Activated CD4-positive, alpha-beta T cell treated with anti-CD3 and anti-CD28 coated beads for 36 hours (primary cell): ENCODE measurements at regions not wholly inside any gene's neighbourhood (a gene's known extent, or its start where the extent isn't known, plus 50 kb on each side); places are given as distances from the start of the nearest gene placed in this dataset.
"Not testable (repeated sequence)": the region's sequence is repeated elsewhere in the genome, so short reads cannot be mapped to it uniquely, and the experiment has no call there.

Source experiments
- ATAC-seq: fragments of 200-7000 bp; cut with Tn5 transposase; one replicate; pipeline ENCODE4 v1.10.0; 2021; ENCODE audit warnings: mild to moderate bottlenecking, moderate library complexity
- CTCF ChIA-PET: fragments of 350-600 bp; sonication (Branson Sonifier 250); formaldehyde crosslinking; loops from one replicate; lab custom pipeline; 2021; ENCODE audit warnings: antibody characterized with exemption; lab: Charles Lee
- POLR2A ChIA-PET: fragments of 350-600 bp; sonication (Branson Sonifier 250); formaldehyde crosslinking; loops from one replicate; lab custom pipeline; 2021; ENCODE audit warnings: antibody characterized with exemption, inconsistent platforms; lab: Charles Lee
- DNase-seq: peaks from one replicate; pipeline ENCODE4 v3.0.0-alpha.2; 2020
- H3K27ac Mint-ChIP-seq: one replicate; pipeline ENCODE4 v1.8.0; 2021; ENCODE audit warnings: mixed read lengths
- H3K27me3 Mint-ChIP-seq: one replicate; pipeline ENCODE4 v1.8.0; 2021; ENCODE audit warnings: mixed read lengths
- H3K36me3 Mint-ChIP-seq: one replicate; pipeline ENCODE4 v1.8.0; 2021; ENCODE audit warnings: low read depth, mixed read lengths
- H3K4me1 Mint-ChIP-seq: one replicate; pipeline ENCODE4 v1.8.0; 2021; ENCODE audit warnings: mixed read lengths
- H3K4me3 Mint-ChIP-seq: one replicate; pipeline ENCODE4 v1.8.0; 2021; ENCODE audit warnings: mild to moderate bottlenecking, moderate library complexity, mixed read lengths
- H3K9me3 Mint-ChIP-seq: one replicate; pipeline ENCODE4 v1.8.0; 2021; ENCODE audit warnings: low read depth, mixed read lengths
- intact Hi-C, 2 experiments: fragments of 100-400 bp; cut with DNase I in 1 of 2; cut with micrococcal nuclease in 1 of 2; formaldehyde crosslinking; loops; one replicate each; pipeline versions ENCODE4 v1.14.2 to v1.15.1; 2022 to 2024; cut with DNase I, micrococcal nuclease

DNA sequence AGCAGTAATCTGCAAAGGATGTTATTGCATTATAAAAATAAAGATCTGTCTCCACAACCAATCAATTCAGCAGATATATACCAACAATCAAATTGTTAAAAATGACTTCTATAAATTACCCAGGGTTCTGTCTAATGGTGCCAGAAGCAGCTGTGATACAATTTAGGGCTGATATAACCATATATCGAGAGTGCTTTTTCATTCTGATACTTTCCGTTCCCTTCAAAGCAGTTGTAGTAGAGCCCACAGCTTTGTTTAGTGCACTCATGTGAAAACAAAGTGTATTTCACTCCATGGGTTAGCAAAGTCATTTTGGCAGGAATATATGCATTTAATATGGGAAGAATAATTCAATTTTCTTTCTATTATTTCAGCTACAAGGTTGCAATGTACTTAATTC, 83.1 kb upstream of the CHCHD3 start:
- no peak overlapping the region for H3K4me3 Mint-ChIP-seq
- ATAC-seq (no peak), DNase-seq (no peak)
- ChIA-PET POLR2A (no interaction called here), CTCF (no interaction called here)
- no peak overlapping the region for H3K27ac Mint-ChIP-seq
- peaks cover 11% of the 10 kb centered on the region for H3K27me3 Mint-ChIP-seq
- H3K36me3 Mint-ChIP-seq, result no peaks in the 10 kb centered on the region
- no peaks in the 10 kb centered on the region for H3K4me1 Mint-ChIP-seq
- intact Hi-C loops, result no loop called here
- H3K9me3 Mint-ChIP-seq, result no peaks in the 10 kb centered on the region

DNA sequence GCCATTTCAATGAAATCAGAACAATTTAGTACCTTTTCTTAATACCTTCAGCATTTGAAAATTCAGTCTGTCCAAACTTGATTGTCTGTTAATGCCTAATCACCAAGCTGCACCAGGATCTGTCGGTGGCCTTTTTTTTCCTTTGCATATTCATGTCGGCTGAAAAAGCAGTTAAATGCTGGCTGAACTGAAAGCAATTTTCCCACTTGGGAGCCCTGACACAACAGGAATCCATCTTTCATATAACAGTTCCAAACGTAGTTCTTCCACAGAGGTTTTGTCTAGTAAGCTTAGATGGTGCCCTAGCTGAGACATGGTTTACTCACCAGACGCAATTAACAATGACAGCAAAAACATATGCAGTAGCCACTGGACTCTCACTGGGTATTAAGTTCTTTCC, 83.6 kb upstream of the CHCHD3 start:
- no peaks in the 10 kb centered on the region for H3K36me3 Mint-ChIP-seq
- ChIA-PET POLR2A (no interaction called here), CTCF (no interaction called here)
- intact Hi-C loops, result no loop called here
- no peak overlapping the region for H3K4me3 Mint-ChIP-seq
- no peak for ATAC-seq
- DNase-seq, result no peak
- H3K4me1 Mint-ChIP-seq, result no peaks in the 10 kb centered on the region
- no peaks in the 10 kb centered on the region for H3K9me3 Mint-ChIP-seq
- peaks cover 11% of the 10 kb centered on the region for H3K27me3 Mint-ChIP-seq
- H3K27ac Mint-ChIP-seq, result no peak overlapping the region

DNA sequence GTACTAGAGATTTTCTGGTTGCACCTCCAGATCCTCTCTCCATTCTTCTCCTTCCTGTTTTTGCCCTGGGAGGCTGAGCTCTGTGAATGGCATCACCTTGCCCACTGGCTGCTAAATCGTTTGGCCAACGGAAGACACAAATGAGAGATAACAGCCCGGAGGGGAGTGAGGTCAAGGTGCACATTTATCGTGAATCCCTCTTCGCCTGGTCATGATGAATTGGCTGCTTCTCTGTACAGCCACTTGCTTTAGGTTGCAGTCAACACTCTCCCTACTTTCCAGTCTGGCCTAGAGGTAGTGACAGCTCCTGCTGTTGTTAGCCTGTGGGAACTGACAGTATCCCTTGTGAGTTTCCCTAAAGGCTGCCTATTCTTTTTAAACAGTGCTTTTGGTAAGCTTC, 85.4 kb upstream of the CHCHD3 start:
- no peak overlapping the region for H3K4me3 Mint-ChIP-seq
- intact Hi-C loops, result no loop called here
- ATAC-seq (no peak), DNase-seq (no peak)
- peaks cover 11% of the 10 kb centered on the region for H3K27me3 Mint-ChIP-seq
- POLR2A ChIA-PET, result no interaction called here
- no peaks in the 10 kb centered on the region for H3K4me1 Mint-ChIP-seq
- no peaks in the 10 kb centered on the region for H3K36me3 Mint-ChIP-seq
- CTCF ChIA-PET, result interaction anchor here (0.6 kb wide), 1 partner anchor 647 kb away, joined by 3 read pairs; no protein-coding TSS in a partner anchor
- no peak overlapping the region for H3K27ac Mint-ChIP-seq
- H3K9me3 Mint-ChIP-seq, result no peaks in the 10 kb centered on the region

DNA sequence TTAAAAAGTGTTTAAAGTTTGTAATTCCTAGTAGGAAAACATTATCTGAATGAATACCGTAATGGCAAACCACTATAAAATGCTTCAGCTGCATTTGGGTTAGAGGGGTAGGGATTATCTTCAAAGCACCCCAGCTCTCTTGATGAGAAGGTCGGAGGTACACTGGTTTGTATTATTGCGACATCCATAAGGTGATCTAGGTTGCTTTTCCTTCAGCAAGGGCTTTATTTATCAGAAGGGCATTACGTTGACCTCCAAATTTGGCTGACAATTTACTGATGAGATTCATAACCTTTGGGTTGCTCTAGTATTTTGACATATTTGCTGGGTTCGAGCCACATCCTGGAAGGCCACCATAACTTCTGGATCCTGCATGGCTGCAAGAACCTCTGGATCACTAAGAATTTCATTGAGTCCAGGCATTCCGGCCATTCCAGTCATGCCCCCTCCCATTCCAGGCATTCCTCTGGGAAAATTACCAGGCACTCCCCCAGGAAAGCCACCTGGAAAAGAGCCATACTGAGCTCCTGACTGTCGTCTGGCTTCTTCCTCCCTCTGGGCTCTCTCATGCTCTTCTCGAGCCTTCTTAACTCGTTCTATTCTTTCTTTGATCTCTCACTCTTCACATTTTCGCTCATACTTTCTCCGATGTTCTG, 83.6 kb upstream of the EXOC4 start:
- CTCF ChIA-PET, intact Hi-C loops, H3K4me3 Mint-ChIP-seq, H3K4me1 Mint-ChIP-seq, H3K9me3 Mint-ChIP-seq, H3K27ac Mint-ChIP-seq, H3K36me3 Mint-ChIP-seq, ATAC-seq, POLR2A ChIA-PET, H3K27me3 Mint-ChIP-seq, DNase-seq: not testable (repeated sequence)

DNA sequence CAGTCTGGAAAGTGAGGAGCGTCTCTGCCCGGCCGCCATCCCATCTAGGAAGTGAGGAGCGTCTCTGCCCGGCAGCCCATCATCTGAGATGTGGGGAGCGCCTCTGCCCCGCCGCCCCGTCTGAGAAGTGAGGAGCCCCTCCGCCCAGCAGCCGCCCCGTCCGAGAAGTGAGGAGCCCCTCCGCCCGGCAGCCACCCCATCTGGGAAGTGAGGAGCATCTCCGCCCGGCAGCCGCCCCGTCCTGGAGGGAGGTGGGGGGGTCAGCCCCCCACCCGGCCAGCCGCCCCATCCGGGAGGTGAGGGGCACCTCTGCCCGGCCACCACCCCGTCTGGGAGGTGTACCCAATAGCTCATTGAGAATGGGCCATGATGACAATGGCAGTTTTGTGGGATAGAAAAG, 75.4 kb upstream of the EXOC4 start:
- H3K36me3 Mint-ChIP-seq, CTCF ChIA-PET, DNase-seq, H3K4me1 Mint-ChIP-seq, intact Hi-C loops, ATAC-seq, H3K9me3 Mint-ChIP-seq, H3K4me3 Mint-ChIP-seq, H3K27me3 Mint-ChIP-seq, POLR2A ChIA-PET, H3K27ac Mint-ChIP-seq: not testable (repeated sequence)

DNA sequence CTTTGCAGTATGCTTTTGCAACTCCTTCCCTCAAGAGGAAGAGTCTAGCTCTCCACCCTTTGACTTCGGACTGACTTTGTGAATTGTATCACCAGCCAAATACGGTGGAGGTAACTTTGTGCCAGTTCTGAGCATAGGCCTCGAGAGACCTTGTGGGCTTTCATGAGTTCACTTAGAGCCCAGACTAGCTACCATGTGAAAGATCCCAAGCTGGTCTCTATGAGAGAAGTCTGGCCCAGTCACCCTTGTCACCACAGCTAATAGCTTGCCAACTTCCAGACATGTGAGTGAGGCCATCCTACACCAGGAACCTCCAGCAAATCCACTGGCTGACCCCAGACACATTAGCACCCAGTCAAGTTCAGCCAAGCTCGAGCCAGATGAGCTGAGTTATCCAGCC, 72.2 kb upstream of the EXOC4 start:
- intact Hi-C loops, result no loop called here
- POLR2A ChIA-PET, result no interaction called here
- no peak overlapping the region for H3K27ac Mint-ChIP-seq
- no peaks in the 10 kb centered on the region for H3K36me3 Mint-ChIP-seq
- H3K27me3 Mint-ChIP-seq, result no peaks in the 10 kb centered on the region
- peaks cover 2% of the 10 kb centered on the region for H3K9me3 Mint-ChIP-seq
- H3K4me3 Mint-ChIP-seq, result no peak overlapping the region
- no peaks in the 10 kb centered on the region for H3K4me1 Mint-ChIP-seq
- no peak for ATAC-seq
- DNase-seq, result no peak
- CTCF ChIA-PET, result interaction anchor here (0.5 kb wide), 1 partner anchor 52 kb away, joined by 3 read pairs; no protein-coding TSS in a partner anchor

DNA sequence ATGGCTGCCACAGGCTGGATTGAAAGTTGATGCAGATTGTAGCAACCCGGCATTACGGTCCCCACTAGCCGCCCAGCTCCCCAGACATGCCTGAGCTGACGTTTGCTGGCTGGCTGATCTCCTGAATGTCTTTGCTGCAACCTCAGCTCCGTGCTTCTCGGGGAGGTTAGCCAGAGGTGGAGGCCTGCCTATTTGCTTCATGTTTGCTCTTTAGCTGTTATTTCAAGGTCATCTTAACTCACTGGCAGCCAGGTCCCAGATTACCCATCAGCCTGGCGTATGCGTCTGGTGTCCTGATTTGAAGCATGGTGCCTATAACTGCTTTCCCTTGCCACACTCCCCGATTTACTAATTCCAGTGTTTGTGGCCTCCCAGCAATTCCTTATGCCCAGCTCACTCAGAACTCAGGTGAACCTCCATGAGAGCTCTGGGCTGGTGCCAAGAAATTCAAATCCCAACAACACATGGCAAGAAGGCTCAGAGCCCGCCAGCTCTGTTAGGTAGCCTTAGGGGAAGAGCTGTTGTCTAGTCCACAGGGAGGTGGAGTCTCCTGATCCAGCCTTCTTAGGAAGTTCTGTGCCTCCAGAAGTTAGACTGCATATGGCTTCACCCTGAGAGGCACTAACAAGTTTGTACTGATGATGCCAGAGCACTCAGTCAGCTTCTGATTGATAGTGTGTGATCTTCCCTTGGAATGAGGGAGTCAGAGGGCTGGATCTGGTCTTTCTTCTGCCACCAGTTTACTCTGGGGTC, 69.7 kb upstream of the EXOC4 start:
- intact Hi-C loops, result no loop called here
- no peak for ATAC-seq
- Mint-ChIP-seq H3K36me3 (no peaks in the 10 kb centered on the region), H3K27ac (no peak overlapping the region), H3K9me3 (no peaks in the 10 kb centered on the region), H3K27me3 (no peaks in the 10 kb centered on the region), H3K4me1 (no peaks in the 10 kb centered on the region), H3K4me3 (no peak overlapping the region)
- DNase-seq, result no peak
- CTCF ChIA-PET, result no interaction called here
- POLR2A ChIA-PET, result no interaction called here

DNA sequence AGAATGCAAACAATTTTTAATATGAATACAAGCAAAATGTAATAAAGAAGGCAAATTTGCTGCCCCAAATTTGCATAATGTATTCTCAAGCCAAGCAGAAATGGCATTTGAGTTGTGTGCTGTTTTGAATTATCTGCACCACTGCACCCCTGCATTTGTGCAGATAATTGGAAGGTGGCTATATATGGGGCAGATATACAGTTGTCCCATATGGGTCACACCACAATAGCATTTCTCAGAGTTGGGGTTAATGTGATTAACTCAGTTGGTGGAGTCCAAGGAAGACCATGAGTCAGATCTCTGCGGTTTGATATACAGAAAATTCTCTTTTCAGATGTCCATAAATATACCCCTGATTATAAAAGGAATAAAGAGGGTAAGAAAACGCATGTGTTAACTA, 68.9 kb upstream of the EXOC4 start:
- no peaks in the 10 kb centered on the region for H3K4me1 Mint-ChIP-seq
- CTCF ChIA-PET, result no interaction called here
- intact Hi-C loops, result no loop called here

DNA sequence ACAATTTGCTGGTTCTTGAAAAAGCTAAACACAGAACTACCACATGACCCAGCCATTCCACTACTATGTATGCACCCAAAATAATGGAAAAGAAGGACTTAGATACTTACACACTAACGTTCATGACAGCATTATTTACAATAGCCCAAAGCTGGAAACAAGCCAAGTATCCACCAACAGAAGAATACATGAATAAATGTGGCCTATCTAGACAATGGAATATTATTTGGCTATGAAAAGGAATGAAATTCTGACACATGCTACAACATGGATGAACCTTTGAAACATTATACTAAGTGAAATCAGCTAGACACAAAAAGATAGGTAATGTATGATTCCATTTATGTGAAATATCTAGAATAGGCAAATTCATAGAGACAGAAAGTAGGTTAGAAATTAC, 67.4 kb upstream of the EXOC4 start:
- ATAC-seq (no peak), DNase-seq (no peak)
- ChIA-PET CTCF (no interaction called here), POLR2A (no interaction called here)
- H3K27me3 Mint-ChIP-seq, result no peaks in the 10 kb centered on the region
- H3K27ac Mint-ChIP-seq, result no peak overlapping the region
- intact Hi-C loops, result no loop called here
- H3K4me1 Mint-ChIP-seq, result no peaks in the 10 kb centered on the region
- no peaks in the 10 kb centered on the region for H3K36me3 Mint-ChIP-seq
- no peak overlapping the region for H3K4me3 Mint-ChIP-seq
- no peaks in the 10 kb centered on the region for H3K9me3 Mint-ChIP-seq

More for the DNA sequence above, 68.9 kb upstream of the EXOC4 start:
- POLR2A ChIA-PET, result no interaction called here
- H3K27ac Mint-ChIP-seq, result no peak overlapping the region
- no peaks in the 10 kb centered on the region for H3K27me3 Mint-ChIP-seq
- DNase-seq (no peak), ATAC-seq (no peak)
- no peak overlapping the region for H3K4me3 Mint-ChIP-seq
- H3K9me3 Mint-ChIP-seq, result no peaks in the 10 kb centered on the region
- H3K36me3 Mint-ChIP-seq, result no peaks in the 10 kb centered on the region

DNA sequence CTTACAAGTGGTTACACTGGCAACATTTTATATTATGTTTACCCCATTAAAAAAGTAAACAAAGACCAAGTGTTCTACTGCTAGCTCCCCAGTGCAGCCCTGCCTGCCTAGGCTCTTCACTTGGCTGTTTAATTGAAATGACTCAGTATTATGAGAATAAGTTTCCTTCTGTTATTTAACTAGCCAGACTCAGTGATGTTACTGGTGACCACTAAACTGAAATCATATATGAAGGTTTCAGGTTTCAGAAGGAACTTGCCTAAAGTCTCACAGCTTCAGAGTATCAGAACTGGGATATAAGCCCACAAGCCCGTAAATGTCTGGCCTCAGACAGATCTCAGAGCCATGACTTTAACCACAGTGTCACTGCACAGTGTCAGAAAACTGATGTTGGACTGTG, 66.8 kb upstream of the EXOC4 start:
- POLR2A ChIA-PET, result no interaction called here
- no peak overlapping the region for H3K4me3 Mint-ChIP-seq

DNA sequence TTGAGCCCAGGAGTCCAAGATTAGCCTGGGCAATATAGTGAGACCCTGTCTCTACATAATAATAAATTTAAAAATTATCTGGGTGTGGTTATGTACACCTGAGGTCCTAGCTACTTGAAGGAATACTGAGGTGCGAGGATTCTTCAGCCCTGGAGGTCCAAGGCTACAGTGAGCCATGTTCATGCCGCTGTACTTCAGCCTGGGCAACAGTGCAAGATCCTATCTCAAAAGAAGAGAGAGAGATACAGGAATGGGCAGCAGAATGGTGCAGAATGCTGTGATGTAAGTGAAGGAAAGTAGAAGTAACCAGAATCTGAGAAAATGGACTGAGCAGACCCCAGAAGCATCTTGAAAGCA, 62.7 kb upstream of the EXOC4 start:
- Mint-ChIP-seq H3K9me3 (no peaks in the 10 kb centered on the region), H3K4me3 (no peak overlapping the region), H3K27ac (no peak overlapping the region), H3K36me3 (no peaks in the 10 kb centered on the region), H3K4me1 (no peaks in the 10 kb centered on the region), H3K27me3 (peaks cover 2% of the 10 kb centered on the region)
- DNase-seq, result no peak
- intact Hi-C loops, result no loop called here
- ATAC-seq, result no peak
- ChIA-PET CTCF (no interaction called here), POLR2A (no interaction called here)

More for the DNA sequence above, 66.8 kb upstream of the EXOC4 start:
- intact Hi-C loops, result no loop called here
- no peak overlapping the region for H3K27ac Mint-ChIP-seq
- no peaks in the 10 kb centered on the region for H3K9me3 Mint-ChIP-seq
- DNase-seq, result no peak
- no peaks in the 10 kb centered on the region for H3K36me3 Mint-ChIP-seq
- no peaks in the 10 kb centered on the region for H3K27me3 Mint-ChIP-seq
- CTCF ChIA-PET, result no interaction called here
- H3K4me1 Mint-ChIP-seq, result no peaks in the 10 kb centered on the region
- no peak for ATAC-seq

DNA sequence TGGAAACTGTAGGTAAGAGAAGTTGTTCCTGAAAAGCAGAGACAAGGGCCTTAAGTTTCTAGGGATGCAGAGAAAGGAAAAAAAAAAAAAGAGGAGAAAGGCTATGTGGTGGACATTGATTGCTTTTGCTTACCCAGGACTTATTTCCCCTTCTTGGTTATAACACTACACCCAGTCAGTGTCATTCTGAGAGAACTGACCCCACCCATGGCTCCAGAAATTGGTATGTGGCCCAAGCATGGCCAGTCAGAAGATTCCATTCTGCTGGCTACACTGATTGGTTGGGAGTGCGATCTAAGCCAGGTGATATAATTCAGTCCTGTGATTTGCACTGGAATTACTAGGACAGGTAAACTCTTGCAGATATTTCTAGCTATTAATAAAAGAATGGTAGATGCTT, 62.2 kb upstream of the EXOC4 start:
- no peak for DNase-seq
- no peaks in the 10 kb centered on the region for H3K36me3 Mint-ChIP-seq
- intact Hi-C loops, result no loop called here
- no peak for ATAC-seq
- ChIA-PET POLR2A (no interaction called here), CTCF (no interaction called here)
- no peak overlapping the region for H3K27ac Mint-ChIP-seq
- H3K27me3 Mint-ChIP-seq, result peaks cover 2% of the 10 kb centered on the region
- H3K4me1 Mint-ChIP-seq, result no peaks in the 10 kb centered on the region
- H3K9me3 Mint-ChIP-seq, result no peaks in the 10 kb centered on the region
- H3K4me3 Mint-ChIP-seq, result no peak overlapping the region
